Keratinocyte (primary cell): ENCODE measurements at regions not wholly inside any gene's neighbourhood (a gene's known extent, or its start where the extent isn't known, plus 50 kb on each side); places are given as distances from the start of the nearest gene placed in this dataset.

Source experiments
- DNase-seq: peaks from one replicate; pipeline ENCODE4 v3.0.0-alpha.2; 2011; ENCODE audit warnings: low read depth, missing footprints, low spot score
- FAIRE-seq: peaks from 2 replicates; lab custom pipeline; 2011; peaks lifted over from hg19 to GRCh38; lab: Jason Lieb, UNC
- H2AFZ ChIP-seq: 2 replicates; pipeline ENCODE4 v1.6.0; 2012; ENCODE audit warnings: low read length, control low read depth, inconsistent platforms; ENCODE audit not compliant: control insufficient read depth
- H3K27ac ChIP-seq: 2 replicates; pipeline ENCODE4 v1.5.1; 2011; ENCODE audit warnings: low read length; ENCODE audit not compliant: control insufficient read depth, insufficient read depth
- H3K27me3 ChIP-seq: 3 replicates; pipeline ENCODE4 v1.6.0; 2011; ENCODE audit warnings: low read length; ENCODE audit not compliant: control insufficient read depth, insufficient read depth; ENCODE audit errors: extremely low read depth
- H3K36me3 ChIP-seq, 2 experiments: 2 replicates in 1 of 2; 3 replicates in 1 of 2; pipeline ENCODE4 v1.5.1; 2011; ENCODE audit warnings: low read length in 2 of 2, mild to moderate bottlenecking in 1 of 2; ENCODE audit not compliant: control insufficient read depth in 2 of 2, insufficient read depth in 2 of 2; ENCODE audit errors: extremely low read depth in 1 of 2
- H3K4me1 ChIP-seq: 3 replicates; pipeline ENCODE4 v1.5.1; 2011; ENCODE audit warnings: low read length; ENCODE audit not compliant: control insufficient read depth, insufficient read depth; ENCODE audit errors: extremely low read depth
- H3K4me2 ChIP-seq: 3 replicates; pipeline ENCODE4 v1.6.0; 2011; ENCODE audit warnings: low read depth, low read length; ENCODE audit not compliant: control insufficient read depth, insufficient read depth; ENCODE audit errors: extremely low read depth
- H3K4me3 ChIP-seq, 3 experiments: fragments of 200-600 bp in 1 of 3; sonication (generic) in 1 of 3; 2 replicates in 2 of 3; 3 replicates in 1 of 3; pipeline ENCODE4 v1.5.1; 2011 to 2016; ENCODE audit warnings: low read length in 3 of 3, mild to moderate bottlenecking in 3 of 3, control low read depth in 2 of 3, inconsistent platforms in 1 of 3, low read depth in 1 of 3, mixed read lengths in 1 of 3, mixed run types in 1 of 3, moderate library complexity in 1 of 3; ENCODE audit not compliant: control insufficient read depth in 2 of 3, insufficient read depth in 2 of 3; ENCODE audit errors: extremely low read depth in 1 of 3
- H3K79me2 ChIP-seq: 2 replicates; pipeline ENCODE4 v1.6.0; 2012; ENCODE audit warnings: low read length; ENCODE audit not compliant: control insufficient read depth, insufficient read depth
- H3K9ac ChIP-seq: 3 replicates; pipeline ENCODE4 v1.6.0; 2011; ENCODE audit warnings: low read length; ENCODE audit not compliant: control insufficient read depth, insufficient read depth; ENCODE audit errors: extremely low read depth
- H3K9me1 ChIP-seq: 3 replicates; pipeline ENCODE4 v1.6.0; 2011; ENCODE audit warnings: low read length; ENCODE audit not compliant: control insufficient read depth, insufficient read depth; ENCODE audit errors: extremely low read depth
- H3K9me3 ChIP-seq: 2 replicates; pipeline ENCODE4 v1.5.1; 2012; ENCODE audit warnings: low read depth, low read length; ENCODE audit not compliant: control insufficient read depth
- H4K20me1 ChIP-seq: 3 replicates; pipeline ENCODE4 v1.6.0; 2011; ENCODE audit warnings: low read length; ENCODE audit not compliant: control insufficient read depth, insufficient read depth; ENCODE audit errors: extremely low read depth
- CTCF ChIP-seq, 3 experiments: IDR thresholded peaks in 1 of 3; conservative IDR thresholded peaks in 1 of 3; optimal IDR thresholded peaks in 1 of 3; 2 replicates in 2 of 3; 3 replicates in 1 of 3; pipeline versions ENCODE3 to v1.5.1; 2011; ENCODE audit warnings: low read length in 3 of 3, mild to moderate bottlenecking in 3 of 3, moderate library complexity in 2 of 3, control low read depth in 1 of 3, inconsistent platforms in 1 of 3; ENCODE audit not compliant: insufficient read depth in 2 of 3; ENCODE audit errors: extremely low read depth in 1 of 3
- EZH2 ChIP-seq: IDR thresholded peaks from one replicate; pipeline ENCODE4 v1.6.1; 2012; ENCODE audit warnings: inconsistent platforms, mild to moderate bottlenecking, low read length, moderate library complexity
- dilution Hi-C: fragments of 300-500 bp; cut with MboI; formaldehyde crosslinking; loops from one replicate; pipeline ENCODE4 v1.7.0; 2020; ENCODE audit warnings: low sequenced_read_pairs; ENCODE audit not compliant: extremely low pct_ligation_motif_present

- Histone ChIP-seq H3K9me1 (no peaks in the 10 kb centered on the region), H3K9me3 (no peaks in the 10 kb centered on the region), H3K27me3 (no peaks in the 10 kb centered on the region), H3K27ac (no peak overlapping the region), H3K4me2 (no peak overlapping the region), H3K4me1 (no peaks in the 10 kb centered on the region), H2AFZ (no peak overlapping the region), H3K36me3 (no peaks in the 10 kb centered on the region), H3K79me2 (no peaks in the 10 kb centered on the region), H3K4me3 (no peak overlapping the region), H3K9ac (no peak overlapping the region), H4K20me1 (no peaks in the 10 kb centered on the region)
- TF ChIP-seq CTCF (optimal IDR thresholded peaks at IDR 0.05 in 1 of 3, IDR thresholded peaks at IDR 0.05 in 1 of 3, conservative IDR thresholded peaks at IDR 0.05 in 1 of 3; ENCODE audit: extremely low read depth in 1 of 3, insufficient read depth in 2 of 3, low read length in 3 of 3): no peak
- no peak for TF ChIP-seq EZH2
- FAIRE-seq (no peak), DNase-seq (no peak)
- dilution Hi-C loops: no loop called here
These were observed 359.6 kb upstream of the DPPA4 start for GRCh38 chr3:109696932-109697331.

- Histone ChIP-seq H3K79me2 (no peaks in the 10 kb centered on the region), H3K4me1 (no peaks in the 10 kb centered on the region), H3K9ac (no peak overlapping the region), H3K27ac (no peak overlapping the region), H3K9me3 (no peaks in the 10 kb centered on the region), H3K36me3 (no peaks in the 10 kb centered on the region), H3K4me2 (no peak overlapping the region), H3K4me3 (no peak overlapping the region), H2AFZ (no peak overlapping the region), H4K20me1 (no peaks in the 10 kb centered on the region), H3K9me1 (no peaks in the 10 kb centered on the region), H3K27me3 (no peaks in the 10 kb centered on the region)
- no peak for DNase-seq
- TF ChIP-seq EZH2: no peak
- no peak for TF ChIP-seq CTCF (optimal IDR thresholded peaks at IDR 0.05 in 1 of 3, IDR thresholded peaks at IDR 0.05 in 1 of 3, conservative IDR thresholded peaks at IDR 0.05 in 1 of 3; ENCODE audit: extremely low read depth in 1 of 3, insufficient read depth in 2 of 3, low read length in 3 of 3)
- no peak for FAIRE-seq
- dilution Hi-C loops: no loop called here
These were observed 364.9 kb upstream of the DPPA4 start for GRCh38 chr3:109702252-109702651.
